HFFc6 (cell line): ENCODE measurements at regions not wholly inside any gene's neighbourhood (a gene's known extent, or its start where the extent isn't known, plus 50 kb on each side); places are given as distances from the start of the nearest gene placed in this dataset.

Experiments used
- DNase-seq: peaks from one replicate; pipeline ENCODE4 v3.0.0-alpha.2; 2018
- H3K27ac Mint-ChIP-seq: 2 replicates; pipeline ENCODE4 v1.8.0; 2020; ENCODE audit warnings: mild to moderate bottlenecking, mixed read lengths
- H3K27me3 Mint-ChIP-seq: 2 replicates; pipeline ENCODE4 v1.8.0; 2021; ENCODE audit warnings: mild to moderate bottlenecking, moderate library complexity, mixed read lengths; ENCODE audit not compliant: insufficient read depth
- H3K36me3 Mint-ChIP-seq: 2 replicates; pipeline ENCODE4 v1.8.0; 2021; ENCODE audit warnings: low read depth, mixed read lengths
- H3K4me1 Mint-ChIP-seq: 2 replicates; pipeline ENCODE4 v1.8.0; 2020; ENCODE audit warnings: low read depth, mixed read lengths
- H3K4me3 Mint-ChIP-seq: 2 replicates; pipeline ENCODE4 v1.8.0; 2020; ENCODE audit warnings: mild to moderate bottlenecking, moderate library complexity, mixed read lengths
- H3K9me3 Mint-ChIP-seq: 2 replicates; pipeline ENCODE4 v1.8.0; 2020; ENCODE audit warnings: mild to moderate bottlenecking, mixed read lengths
- TF ChIP-seq, protein P1 (sequence below): fragments of 200-600 bp; sonication (generic); IDR thresholded peaks from 2 replicates; pipeline ENCODE4 v1.5.0; 2021; ENCODE audit warnings: antibody characterized with exemption, mild to moderate bottlenecking

DNA sequence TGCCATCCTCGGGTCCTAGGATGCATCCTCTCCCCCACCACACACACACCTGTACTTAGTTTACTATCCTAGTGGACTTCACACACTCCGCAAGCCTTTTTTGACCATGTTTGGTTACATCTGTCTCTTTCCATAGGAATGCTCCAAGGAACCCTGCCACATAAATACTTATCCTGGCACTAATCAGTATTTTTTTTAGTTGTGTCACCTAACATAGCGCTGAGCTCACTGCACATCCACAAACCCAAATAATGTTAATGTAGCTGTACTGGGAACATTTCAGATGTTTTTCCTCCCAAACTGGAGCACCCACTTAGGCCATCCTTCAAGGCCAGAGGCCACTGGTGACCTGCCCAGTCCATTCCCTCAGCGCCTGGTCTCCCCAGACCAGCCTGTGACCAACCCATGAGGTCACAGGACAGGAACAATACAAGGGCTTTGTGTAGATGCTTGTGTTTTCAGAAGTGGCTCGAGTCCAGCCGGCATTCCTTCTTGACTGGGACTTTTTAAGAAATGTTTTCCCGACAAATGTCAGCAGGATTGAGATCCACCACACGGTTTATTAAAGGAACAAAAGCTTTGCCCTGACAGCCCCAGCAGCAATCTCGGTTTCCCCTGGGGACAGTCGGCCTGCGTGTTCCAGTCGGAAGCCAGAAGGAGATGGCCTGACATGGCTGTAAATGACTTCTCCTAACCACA is 181.4 kb downstream of the JCAD start:
- H3K9me3 Mint-ChIP-seq: no peaks in the 10 kb centered on the region
- H3K4me3 Mint-ChIP-seq: no peak overlapping the region
- TF ChIP-seq, protein P1, sequence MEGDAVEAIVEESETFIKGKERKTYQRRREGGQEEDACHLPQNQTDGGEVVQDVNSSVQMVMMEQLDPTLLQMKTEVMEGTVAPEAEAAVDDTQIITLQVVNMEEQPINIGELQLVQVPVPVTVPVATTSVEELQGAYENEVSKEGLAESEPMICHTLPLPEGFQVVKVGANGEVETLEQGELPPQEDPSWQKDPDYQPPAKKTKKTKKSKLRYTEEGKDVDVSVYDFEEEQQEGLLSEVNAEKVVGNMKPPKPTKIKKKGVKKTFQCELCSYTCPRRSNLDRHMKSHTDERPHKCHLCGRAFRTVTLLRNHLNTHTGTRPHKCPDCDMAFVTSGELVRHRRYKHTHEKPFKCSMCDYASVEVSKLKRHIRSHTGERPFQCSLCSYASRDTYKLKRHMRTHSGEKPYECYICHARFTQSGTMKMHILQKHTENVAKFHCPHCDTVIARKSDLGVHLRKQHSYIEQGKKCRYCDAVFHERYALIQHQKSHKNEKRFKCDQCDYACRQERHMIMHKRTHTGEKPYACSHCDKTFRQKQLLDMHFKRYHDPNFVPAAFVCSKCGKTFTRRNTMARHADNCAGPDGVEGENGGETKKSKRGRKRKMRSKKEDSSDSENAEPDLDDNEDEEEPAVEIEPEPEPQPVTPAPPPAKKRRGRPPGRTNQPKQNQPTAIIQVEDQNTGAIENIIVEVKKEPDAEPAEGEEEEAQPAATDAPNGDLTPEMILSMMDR: no peak
- DNase-seq: no peak
- H3K27me3 Mint-ChIP-seq: peaks cover 71% of the 10 kb centered on the region
- H3K36me3 Mint-ChIP-seq: no peaks in the 10 kb centered on the region
- no peak overlapping the region for H3K27ac Mint-ChIP-seq
- H3K4me1 Mint-ChIP-seq: no peaks in the 10 kb centered on the region

DNA sequence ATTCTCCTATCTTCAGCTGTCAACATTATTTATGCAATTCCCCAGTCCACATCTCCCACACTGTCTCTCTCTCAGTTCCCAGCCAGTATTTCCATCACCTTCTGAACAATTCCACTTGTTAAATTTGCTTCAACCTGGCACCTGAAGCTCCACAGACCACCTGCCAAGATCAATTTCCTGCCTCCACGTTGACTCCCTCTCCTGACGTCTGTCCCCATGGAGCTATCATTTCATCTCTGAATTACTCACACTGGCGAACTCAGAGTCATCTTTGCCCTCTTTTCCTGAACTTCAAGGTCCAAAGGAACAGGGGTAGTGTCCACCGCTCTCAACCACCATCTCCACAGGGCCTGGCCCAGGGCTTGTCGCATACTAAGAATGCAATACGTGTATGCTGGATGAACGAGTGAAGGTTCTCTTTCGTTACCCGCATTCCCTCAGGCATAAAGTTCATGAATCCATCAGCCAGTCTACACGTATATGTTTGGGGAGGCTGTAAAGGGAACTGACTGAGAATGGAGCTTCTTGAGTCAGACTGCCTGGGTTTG is 183.3 kb downstream of the JCAD start:
- no peak overlapping the region for H3K27ac Mint-ChIP-seq
- no peaks in the 10 kb centered on the region for H3K9me3 Mint-ChIP-seq
- H3K4me1 Mint-ChIP-seq: no peaks in the 10 kb centered on the region
- no peak for DNase-seq
- no peaks in the 10 kb centered on the region for H3K36me3 Mint-ChIP-seq
- peaks cover 56% of the 10 kb centered on the region for H3K27me3 Mint-ChIP-seq
- TF ChIP-seq, protein P1: no peak
- no peak overlapping the region for H3K4me3 Mint-ChIP-seq

DNA sequence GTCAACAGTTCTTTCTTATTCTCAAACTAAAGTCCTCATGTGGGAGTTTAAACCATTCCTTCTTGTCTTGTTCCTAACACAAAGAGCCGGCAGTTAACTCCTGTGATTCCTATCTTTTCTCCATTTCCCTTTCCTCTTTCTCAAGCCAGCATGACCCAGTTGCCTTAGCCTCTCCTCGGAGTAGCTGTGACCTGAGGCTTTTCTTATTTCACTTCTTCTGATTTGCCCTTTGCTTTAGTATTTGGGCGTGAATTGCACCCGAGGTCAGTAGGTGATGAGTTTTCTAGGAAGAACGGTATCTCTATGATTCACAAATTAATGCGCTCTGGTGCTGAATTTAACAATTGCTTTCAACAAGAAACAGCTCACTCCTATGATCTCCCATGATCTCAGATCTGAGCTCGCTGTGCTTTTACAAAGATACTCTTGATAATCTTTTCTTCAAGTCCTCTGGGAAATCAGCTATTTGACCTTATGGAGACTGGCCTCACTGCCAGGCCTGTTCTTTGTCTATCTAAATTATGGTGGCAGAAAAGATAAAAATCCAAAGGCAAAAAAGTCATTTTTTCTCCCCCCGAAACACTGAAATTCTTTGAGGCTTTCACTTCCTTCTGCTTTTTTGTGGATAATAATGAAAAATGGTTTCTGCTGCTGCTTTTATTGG is 184.6 kb downstream of the JCAD start:
- Mint-ChIP-seq H3K27me3 (peaks cover 43% of the 10 kb centered on the region), H3K36me3 (no peaks in the 10 kb centered on the region)

DNA sequence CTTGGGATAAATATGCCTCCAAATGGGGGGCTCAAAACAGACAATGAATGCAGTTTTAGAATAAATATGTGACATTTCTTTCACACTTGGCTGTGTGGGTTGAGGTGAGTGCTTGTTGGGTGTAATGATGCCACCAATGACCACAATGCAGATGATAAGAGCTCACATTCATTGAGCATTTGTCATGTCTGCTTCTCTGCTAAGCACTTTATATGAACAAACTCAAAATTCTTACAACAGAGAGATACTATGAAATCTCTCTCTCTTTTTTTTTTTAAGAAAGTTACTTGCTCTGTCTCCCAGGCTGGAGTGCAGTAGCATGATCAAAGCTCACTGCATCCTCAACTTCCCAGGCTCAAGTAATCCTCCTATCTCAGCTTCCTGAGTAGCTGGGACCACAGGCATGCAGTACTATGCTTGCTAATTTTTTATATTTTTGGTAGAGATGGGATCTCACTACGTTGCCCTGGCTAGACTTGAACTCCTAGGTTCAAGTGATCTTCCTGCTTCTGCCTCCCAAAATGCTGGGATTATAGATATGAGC is 185.4 kb downstream of the JCAD start:
- Mint-ChIP-seq H3K4me3 (no peak overlapping the region), H3K9me3 (peaks cover 7% of the 10 kb centered on the region), H3K27ac (no peak overlapping the region), H3K27me3 (peaks cover 37% of the 10 kb centered on the region), H3K4me1 (no peaks in the 10 kb centered on the region), H3K36me3 (no peaks in the 10 kb centered on the region)
- TF ChIP-seq, protein P1: no peak
- DNase-seq: no peak

More for the DNA sequence above, 184.6 kb downstream of the JCAD start:
- Mint-ChIP-seq H3K9me3 (peaks cover 7% of the 10 kb centered on the region), H3K4me1 (no peaks in the 10 kb centered on the region), H3K27ac (no peak overlapping the region), H3K4me3 (no peak overlapping the region)
- TF ChIP-seq, protein P1: no peak
- DNase-seq: no peak

DNA sequence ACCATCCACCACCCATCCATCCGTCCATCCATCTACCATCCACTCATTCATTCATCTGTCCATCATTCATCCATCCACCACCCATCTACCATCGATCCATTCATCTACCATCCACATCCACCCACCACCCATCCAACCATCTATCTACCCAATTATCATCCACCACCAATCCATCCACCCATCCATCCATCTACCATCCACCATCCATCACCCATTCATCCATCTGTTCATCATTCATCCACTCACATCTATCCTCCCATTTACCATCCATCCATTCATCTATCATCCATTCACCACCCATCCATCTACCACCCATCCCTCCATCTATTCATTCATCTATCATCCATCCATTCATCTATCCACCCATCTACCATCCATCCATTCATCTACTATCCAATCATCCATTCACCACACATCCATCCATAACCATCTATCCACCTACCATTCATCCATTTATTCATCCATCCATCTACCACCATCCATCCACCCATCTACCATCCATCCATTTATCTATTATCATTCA is 188.8 kb downstream of the JCAD start:
- DNase-seq: no peak
- Mint-ChIP-seq H3K27ac (no peak overlapping the region), H3K36me3 (no peaks in the 10 kb centered on the region), H3K27me3 (peaks cover 33% of the 10 kb centered on the region), H3K4me1 (no peaks in the 10 kb centered on the region), H3K4me3 (no peak overlapping the region), H3K9me3 (peaks cover 7% of the 10 kb centered on the region)
- TF ChIP-seq, protein P1: no peak
